VCaP (cell line): ENCODE measurements at regions not wholly inside any gene's neighbourhood (a gene's known extent, or its start where the extent isn't known, plus 50 kb on each side); places are given as distances from the start of the nearest gene placed in this dataset.

Experiments used
- H3K27ac ChIP-seq: fragments of 450-650 bp; 2 replicates; pipeline ENCODE4 v1.5.1; 2017
- TF ChIP-seq, protein P1 (sequence below): fragments of 450-650 bp; conservative IDR thresholded peaks from 2 replicates; pipeline ENCODE4 v1.5.1; 2017; ENCODE audit warnings: mild to moderate bottlenecking, moderate library complexity

DNA sequence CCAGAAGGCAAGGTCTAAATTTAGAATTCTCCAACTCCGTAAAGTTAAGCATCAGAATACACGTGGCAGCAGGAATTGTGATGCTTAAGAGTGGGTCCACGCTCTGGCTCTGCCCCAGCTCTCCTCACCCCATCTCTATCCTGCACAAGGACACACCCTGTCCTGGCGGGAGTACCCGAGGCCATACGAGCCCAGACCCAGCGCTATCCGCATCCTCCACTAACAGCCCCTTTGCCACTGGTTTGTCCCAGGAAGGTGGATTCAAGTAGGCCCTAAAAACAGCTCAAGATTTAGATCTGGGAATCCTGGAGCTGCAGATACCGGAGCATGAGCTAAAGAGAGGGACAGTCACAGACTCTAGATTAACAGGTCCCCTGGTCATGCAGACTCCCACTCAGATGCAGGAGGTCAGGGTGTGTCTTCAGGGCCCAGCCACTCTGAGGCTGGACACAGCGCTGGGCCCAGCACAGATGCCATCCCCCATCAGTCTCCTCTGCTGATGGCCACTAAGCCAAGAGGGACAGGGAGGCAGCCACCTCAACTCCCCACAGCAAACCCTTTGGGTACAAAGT, 393.3 kb downstream of the NPHP4 start:
- H3K27ac ChIP-seq: peak overlapping the region; percentile 68
- TF ChIP-seq, protein P1, sequence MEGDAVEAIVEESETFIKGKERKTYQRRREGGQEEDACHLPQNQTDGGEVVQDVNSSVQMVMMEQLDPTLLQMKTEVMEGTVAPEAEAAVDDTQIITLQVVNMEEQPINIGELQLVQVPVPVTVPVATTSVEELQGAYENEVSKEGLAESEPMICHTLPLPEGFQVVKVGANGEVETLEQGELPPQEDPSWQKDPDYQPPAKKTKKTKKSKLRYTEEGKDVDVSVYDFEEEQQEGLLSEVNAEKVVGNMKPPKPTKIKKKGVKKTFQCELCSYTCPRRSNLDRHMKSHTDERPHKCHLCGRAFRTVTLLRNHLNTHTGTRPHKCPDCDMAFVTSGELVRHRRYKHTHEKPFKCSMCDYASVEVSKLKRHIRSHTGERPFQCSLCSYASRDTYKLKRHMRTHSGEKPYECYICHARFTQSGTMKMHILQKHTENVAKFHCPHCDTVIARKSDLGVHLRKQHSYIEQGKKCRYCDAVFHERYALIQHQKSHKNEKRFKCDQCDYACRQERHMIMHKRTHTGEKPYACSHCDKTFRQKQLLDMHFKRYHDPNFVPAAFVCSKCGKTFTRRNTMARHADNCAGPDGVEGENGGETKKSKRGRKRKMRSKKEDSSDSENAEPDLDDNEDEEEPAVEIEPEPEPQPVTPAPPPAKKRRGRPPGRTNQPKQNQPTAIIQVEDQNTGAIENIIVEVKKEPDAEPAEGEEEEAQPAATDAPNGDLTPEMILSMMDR: no peak

DNA sequence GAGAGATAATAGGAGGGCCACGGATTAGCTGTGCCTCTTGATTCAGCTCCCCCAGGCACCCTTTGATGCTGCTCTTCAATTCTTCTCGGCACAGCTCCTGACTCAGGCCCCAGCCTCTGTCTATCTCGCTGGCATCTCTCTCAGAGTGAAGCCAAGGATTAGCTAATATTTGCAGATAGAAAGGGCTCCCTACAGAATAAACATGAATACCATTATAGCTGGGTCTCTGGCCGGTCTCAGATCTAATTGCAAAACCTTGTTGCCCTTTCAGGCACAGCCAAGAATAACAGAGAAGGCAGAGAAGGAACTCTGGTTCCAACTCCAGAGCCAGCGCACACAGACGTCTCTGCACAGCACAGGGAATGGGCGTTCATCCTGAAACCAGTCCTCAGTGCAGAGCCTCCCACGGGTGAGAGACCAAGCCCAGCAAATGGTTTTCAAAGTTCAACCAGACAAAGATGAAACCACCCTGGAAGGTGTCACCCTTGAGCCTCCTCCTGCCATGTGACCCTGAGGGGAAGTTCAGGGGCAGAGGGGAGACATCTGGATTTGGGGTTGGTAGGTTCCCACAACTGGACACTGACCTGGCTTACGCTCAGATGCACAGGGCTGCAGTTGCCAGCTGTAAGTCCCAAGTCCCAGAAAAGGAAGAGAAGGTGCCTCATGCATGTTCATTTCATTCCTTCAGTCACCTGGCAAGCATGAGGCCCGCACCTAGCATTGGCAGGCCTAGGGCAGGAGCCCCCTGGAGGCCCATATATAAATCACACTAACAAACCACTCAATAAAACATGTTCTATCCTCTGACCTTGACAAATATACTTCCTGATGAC, 394.0 kb downstream of the NPHP4 start:
- peak overlapping the region; percentile 68 for H3K27ac ChIP-seq
- TF ChIP-seq, protein P1: peak; percentile 62

GRCh38 chr1:5597171-5597850, 394.9 kb downstream of the NPHP4 start:
- TF ChIP-seq, protein P1: no peak
- peak overlapping the region; percentile 68 for H3K27ac ChIP-seq

- no peak overlapping the region; the same call in 1 of the 2 replicates for H3K27ac ChIP-seq
- TF ChIP-seq, protein P1: no peak
These were observed 395.6 kb downstream of the NPHP4 start for GRCh38 chr1:5596651-5597050.

GRCh38 chr1:5595531-5596170, 396.6 kb downstream of the NPHP4 start:
- no peak overlapping the region for H3K27ac ChIP-seq
- TF ChIP-seq, protein P1: no peak

- TF ChIP-seq, protein P1: no peak
These were observed 397.9 kb downstream of the NPHP4 start for GRCh38 chr1:5594056-5594956.

More at GRCh38 chr1:5594056-5594956, 397.9 kb downstream of the NPHP4 start:
- H3K27ac ChIP-seq: no peak overlapping the region
